NCI-H345 treated with DMSO at 0.1 percent for 48 hours (cell line): ENCODE measurements at regions not wholly inside any gene's neighbourhood (a gene's known extent, or its start where the extent isn't known, plus 50 kb on each side); places are given as distances from the start of the nearest gene placed in this dataset.

Experiments used
- DNase-seq: peaks from one replicate; lab custom pipeline; 2025; ENCODE audit not compliant: unreplicated experiment; lab: John Stamatoyannopoulos, UW

- no peak for DNase-seq
These were observed 388.9 kb downstream of the SH3GL2 start for GRCh38 chr9:17967731-17968130.

- DNase-seq = no peak
These were observed 390.4 kb downstream of the SH3GL2 start for GRCh38 chr9:17969232-17969631.

DNA sequence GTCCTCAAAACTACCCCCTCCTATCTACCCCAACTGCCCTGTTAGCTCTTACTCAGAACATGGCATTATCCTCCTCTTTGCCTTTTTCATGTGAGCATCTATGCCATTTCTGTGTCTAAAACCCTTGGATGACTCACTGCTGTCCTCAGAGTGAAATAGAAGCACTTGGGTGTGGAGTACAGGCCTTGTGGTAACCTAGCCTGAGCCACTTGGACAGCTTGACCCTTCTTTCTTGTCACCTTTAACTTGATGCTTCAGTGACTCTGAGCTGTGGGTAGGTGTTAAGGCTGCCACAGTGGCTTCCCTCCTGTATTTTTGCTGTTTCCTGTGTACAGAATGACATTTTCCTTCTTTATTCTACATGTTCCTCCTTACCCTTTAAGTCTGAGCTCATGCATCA, 391.4 kb downstream of the SH3GL2 start:
- DNase-seq = no peak

- DNase-seq = no peak
These were observed 399.9 kb downstream of the SH3GL2 start for GRCh38 chr9:17978773-17979172.

DNA sequence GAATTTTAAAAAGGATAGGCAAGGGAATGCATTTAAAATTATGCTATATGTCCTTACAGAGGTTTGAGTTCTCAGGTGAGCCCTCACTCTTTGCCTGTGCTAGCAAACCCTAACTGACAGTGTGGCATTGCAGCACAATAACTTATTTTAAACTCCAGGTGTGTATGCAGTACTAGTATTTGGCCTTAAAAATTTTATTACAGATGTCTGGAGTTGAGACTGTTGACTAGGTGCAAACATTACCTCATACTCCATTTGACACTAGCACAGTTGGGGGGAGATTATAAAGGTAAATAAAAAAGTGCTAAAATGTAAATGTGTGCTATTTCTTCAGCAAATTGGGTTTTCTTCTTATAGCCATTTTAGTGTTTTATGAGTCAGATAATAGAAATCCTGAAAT, 407.7 kb downstream of the SH3GL2 start:
- DNase-seq = no peak

DNA sequence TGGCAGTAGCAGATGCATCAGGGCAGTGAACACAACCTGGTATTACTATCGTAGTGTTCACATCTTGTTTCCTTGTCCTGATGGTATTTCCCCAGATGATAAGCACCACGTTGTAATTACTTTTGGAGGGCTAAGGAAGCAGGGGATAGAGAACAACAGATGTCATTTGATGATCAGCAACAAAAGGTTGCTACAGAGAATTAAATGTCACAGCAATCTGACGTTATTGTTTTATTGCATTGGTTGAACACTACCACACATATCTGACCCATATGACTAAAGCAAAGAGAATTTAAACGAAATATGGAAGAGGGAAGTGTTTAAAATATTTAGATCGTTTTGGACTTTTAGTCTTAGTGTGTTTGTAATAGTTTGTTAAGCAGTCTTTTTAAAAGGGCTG, 408.3 kb downstream of the SH3GL2 start:
- no peak for DNase-seq

GRCh38 chr9:17988489-17988888, 409.6 kb downstream of the SH3GL2 start:
- DNase-seq = no peak

GRCh38 chr9:17990602-17991001, 411.7 kb downstream of the SH3GL2 start:
- no peak for DNase-seq

DNA sequence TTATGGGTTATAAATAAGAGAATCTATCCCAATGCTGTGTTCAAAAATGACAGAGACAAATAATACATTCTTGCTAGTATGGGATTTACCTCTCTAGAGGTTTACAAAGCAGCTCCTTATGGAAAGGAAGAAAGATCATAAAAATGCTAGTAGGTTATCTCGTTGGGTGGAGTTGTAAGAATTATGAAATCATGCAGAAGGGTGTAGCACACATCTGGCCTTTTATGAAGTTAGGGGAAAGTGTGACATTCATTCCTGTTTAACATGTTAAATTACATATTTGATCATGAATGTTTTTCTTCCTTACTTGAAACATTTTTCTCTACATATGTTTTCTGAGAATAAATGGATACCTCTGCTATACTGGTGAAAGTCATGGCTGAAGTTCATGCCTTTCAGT, 414.2 kb downstream of the SH3GL2 start:
- no peak for DNase-seq

GRCh38 chr9:17994695-17995425, 416.0 kb downstream of the SH3GL2 start:
- DNase-seq = no peak

GRCh38 chr9:17996728-17997127, 417.9 kb downstream of the SH3GL2 start:
- no peak for DNase-seq

DNA sequence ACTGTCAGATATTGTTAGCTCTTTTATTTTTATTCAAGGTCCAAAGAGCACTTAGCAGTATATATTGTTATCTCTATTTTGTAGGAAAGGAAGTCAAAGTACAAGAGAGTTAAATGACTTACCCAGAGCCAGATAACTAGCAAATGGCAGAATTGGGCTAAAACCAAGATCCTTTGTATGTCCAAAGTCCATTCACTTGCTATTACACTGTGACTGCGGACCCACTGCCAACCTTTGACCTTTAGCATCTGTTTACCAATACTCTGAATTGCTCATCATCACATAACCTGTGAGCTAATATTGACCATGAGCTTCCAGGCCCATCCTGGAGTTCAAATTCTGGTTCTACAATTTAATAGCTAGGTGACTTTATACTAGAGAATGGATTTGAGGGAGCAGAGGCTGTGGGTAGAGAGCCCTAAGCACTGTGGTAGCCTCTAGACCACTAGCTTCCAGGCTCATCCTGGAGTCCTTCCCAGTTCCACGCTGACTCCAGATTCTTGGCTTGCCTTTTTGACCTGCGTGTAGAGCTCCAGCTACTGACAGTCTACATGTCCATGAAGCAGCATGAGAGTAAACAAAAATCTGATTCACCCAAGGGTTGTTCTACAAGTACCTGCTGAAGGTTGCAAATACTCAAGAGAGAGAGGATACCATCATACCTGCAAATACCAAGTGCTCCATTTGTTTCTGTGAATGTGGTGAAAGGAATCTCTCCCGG, 424.0 kb downstream of the SH3GL2 start:
- DNase-seq = no peak

DNA sequence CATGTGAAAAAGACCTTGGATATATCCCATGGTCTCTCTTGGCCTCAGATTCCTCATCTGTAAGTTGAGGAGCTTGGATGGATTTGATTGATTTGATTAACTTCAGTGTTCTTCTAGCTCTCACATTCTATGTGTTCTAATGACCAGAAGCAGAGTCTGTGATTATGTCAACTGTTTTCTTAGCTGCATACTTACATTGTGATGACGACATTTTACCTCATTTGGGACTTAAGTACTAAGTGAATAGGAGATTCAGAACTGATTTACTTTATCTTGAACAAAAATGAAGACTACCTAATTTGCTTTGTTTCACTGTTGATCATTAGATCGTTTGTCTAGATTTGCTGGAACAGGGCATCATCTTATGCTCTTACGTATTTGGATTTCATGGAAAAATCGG, 427.7 kb downstream of the SH3GL2 start:
- DNase-seq = no peak

DNA sequence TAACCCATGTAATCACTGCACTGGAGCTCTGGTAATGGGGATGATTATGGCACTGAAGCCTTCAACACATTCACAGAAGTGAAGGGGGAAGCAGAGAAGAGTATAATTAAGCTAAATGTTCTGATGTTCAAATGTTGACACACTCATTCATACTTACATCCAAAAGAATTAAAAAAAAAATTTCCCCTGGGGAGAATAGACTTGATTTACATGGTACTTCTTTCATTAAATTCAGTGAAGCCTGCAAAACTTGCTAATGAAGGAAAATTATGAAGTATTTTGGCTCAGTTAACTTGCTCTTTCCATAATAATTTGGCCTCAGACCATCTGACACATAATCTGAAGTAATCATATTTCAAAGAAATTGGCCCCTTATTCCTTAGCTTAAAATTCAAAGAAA, 428.8 kb downstream of the SH3GL2 start:
- DNase-seq = no peak

DNA sequence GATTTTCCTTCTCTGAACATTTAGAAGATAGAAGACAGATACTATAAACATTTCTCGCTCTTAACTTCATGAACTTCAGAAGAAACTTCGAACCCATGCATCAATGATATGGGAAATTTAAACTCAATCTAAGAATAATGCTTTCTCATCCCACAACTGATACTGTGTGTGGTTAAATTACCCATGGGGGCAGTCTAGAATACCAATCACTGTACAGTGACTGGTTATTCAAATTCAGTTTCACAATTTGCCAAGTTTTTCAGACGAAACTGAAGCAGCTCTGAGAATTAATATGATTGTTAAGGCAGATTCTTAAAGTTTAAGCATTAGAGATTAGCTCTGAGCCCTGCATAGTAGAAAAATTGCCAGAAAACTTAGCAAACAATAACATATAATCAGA, 431.0 kb downstream of the SH3GL2 start:
- DNase-seq = no peak

GRCh38 chr9:18010492-18010891, 431.6 kb downstream of the SH3GL2 start:
- no peak for DNase-seq

DNA sequence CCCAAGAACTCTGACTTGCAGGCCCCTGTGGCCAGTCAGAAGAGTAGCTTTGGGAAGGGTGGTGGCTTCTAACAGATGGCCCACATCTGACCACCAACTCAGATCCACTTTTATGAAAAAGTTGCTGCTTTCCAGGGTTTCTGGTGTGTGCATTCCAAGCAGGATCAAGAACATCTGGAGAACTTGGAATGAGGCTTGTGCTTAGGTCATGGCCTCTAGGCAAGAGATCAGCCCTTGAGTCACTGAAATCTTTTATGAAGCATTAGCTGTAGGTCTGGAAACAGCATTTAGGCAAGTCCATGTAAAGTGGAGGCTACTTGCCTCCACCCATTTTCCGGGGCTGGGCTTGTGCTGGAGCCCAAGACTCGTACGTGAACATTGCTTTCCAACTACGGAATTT, 433.3 kb downstream of the SH3GL2 start:
- no peak for DNase-seq

GRCh38 chr9:18014556-18014955, 435.7 kb downstream of the SH3GL2 start:
- DNase-seq = no peak

DNA sequence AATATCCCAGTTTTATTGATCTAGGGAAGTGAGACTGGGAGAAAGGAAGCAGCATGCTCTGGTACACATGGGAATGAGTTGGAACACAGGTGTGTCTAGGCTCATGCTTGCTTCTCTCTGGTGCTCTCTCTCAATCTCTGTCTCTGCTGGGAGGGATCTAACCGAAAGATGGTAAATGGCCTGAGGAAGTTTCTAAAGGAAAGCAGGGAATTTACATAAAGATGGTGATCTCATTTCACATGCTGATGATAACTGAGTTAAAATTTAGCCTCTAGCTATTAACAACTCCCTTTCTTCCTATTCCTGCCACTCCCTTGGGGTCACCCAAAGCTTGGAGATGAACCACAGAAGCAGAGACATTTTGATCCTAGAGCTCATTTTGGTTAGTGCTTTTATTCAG, 436.2 kb downstream of the SH3GL2 start:
- no peak for DNase-seq

- DNase-seq = no peak
These were observed 438.3 kb downstream of the SH3GL2 start for GRCh38 chr9:18017136-18017535.

- DNase-seq = no peak
These were observed 439.4 kb downstream of the SH3GL2 start for GRCh38 chr9:18018221-18018620.

- DNase-seq = no peak
These were observed 439.8 kb downstream of the SH3GL2 start for GRCh38 chr9:18018661-18019060.
